GM23338 (cell line): ENCODE measurements at regions not wholly inside any gene's neighbourhood (a gene's known extent, or its start where the extent isn't known, plus 50 kb on each side); places are given as distances from the start of the nearest gene placed in this dataset.

Experiments used
- ATAC-seq: fragments of 200-7000 bp; cut with Tn5 transposase; 3 replicates; pipeline ENCODE4 v1.9.1; 2020
- DNase-seq: peaks from one replicate; pipeline ENCODE4 v3.0.0-alpha.2; 2015; ENCODE audit warnings: low spot score
- H2AFZ ChIP-seq: fragments of 200-600 bp; sonication (generic); 2 replicates; pipeline ENCODE4 v1.8.0; 2016; ENCODE audit warnings: antibody characterized with exemption, mild to moderate bottlenecking, moderate library complexity
- H3F3A ChIP-seq: fragments of 200-600 bp; sonication (generic); replicated peaks from 2 replicates; pipeline ENCODE4 v1.8.0; 2017; ENCODE audit warnings: antibody characterized with exemption, mixed run types, low read depth
- H3K27ac ChIP-seq: fragments of 200-600 bp; sonication (generic); 2 replicates; pipeline ENCODE4 v1.6.1; 2016; ENCODE audit warnings: low read depth
- H3K27me3 ChIP-seq: fragments of 200-600 bp; sonication (generic); 2 replicates; pipeline ENCODE4 v1.8.0; 2016; ENCODE audit warnings: mild to moderate bottlenecking, mixed run types, moderate library complexity; ENCODE audit not compliant: insufficient read depth
- H3K36me3 ChIP-seq: fragments of 200-600 bp; sonication (generic); 2 replicates; pipeline ENCODE4 v1.8.0; 2016; ENCODE audit warnings: mild to moderate bottlenecking; ENCODE audit not compliant: insufficient read depth
- H3K4me1 ChIP-seq: fragments of 200-600 bp; sonication (generic); 2 replicates; pipeline ENCODE4 v1.8.0; 2016; ENCODE audit warnings: mild to moderate bottlenecking, moderate library complexity; ENCODE audit not compliant: insufficient read depth
- H3K4me2 ChIP-seq: fragments of 200-600 bp; sonication (generic); 2 replicates; pipeline ENCODE4 v1.7.1; 2017; ENCODE audit warnings: mixed run types
- H3K4me3 ChIP-seq: fragments of 200-600 bp; sonication (generic); 2 replicates; pipeline ENCODE4 v1.6.1; 2016; ENCODE audit warnings: mixed run types
- H3K79me2 ChIP-seq: fragments of 200-600 bp; sonication (generic); replicated peaks from 2 replicates; pipeline ENCODE4 v1.8.0; 2017; ENCODE audit warnings: mild to moderate bottlenecking; ENCODE audit not compliant: insufficient read depth
- H3K9me2 ChIP-seq: fragments of 200-600 bp; sonication (generic); 2 replicates; pipeline ENCODE4 v1.8.0; 2017; ENCODE audit not compliant: insufficient read depth
- H4K20me1 ChIP-seq: fragments of 200-600 bp; sonication (generic); replicated peaks from 2 replicates; pipeline ENCODE4 v1.8.0; 2017; ENCODE audit warnings: mild to moderate bottlenecking; ENCODE audit not compliant: insufficient read depth
- H3K27ac Mint-ChIP-seq: 2 replicates; pipeline ENCODE4 v1.8.0; 2020; ENCODE audit warnings: inconsistent platforms, mild to moderate bottlenecking, moderate library complexity, mixed read lengths
- H3K27me3 Mint-ChIP-seq: 3 replicates; pipeline ENCODE4 v1.8.0; 2022; ENCODE audit warnings: low read depth, mild to moderate bottlenecking, moderate library complexity, mixed read lengths, inconsistent platforms; ENCODE audit not compliant: insufficient read depth, poor library complexity
- H3K36me3 Mint-ChIP-seq: 3 replicates; pipeline ENCODE4 v1.8.0; 2021; ENCODE audit warnings: low read depth, mild to moderate bottlenecking, inconsistent platforms, moderate library complexity, mixed read lengths
- H3K4me1 Mint-ChIP-seq: 3 replicates; pipeline ENCODE4 v1.8.0; 2020; ENCODE audit warnings: mild to moderate bottlenecking, inconsistent platforms, mixed read lengths
- H3K4me3 Mint-ChIP-seq: 3 replicates; pipeline ENCODE4 v1.8.0; 2021; ENCODE audit warnings: moderate library complexity, mild to moderate bottlenecking, inconsistent platforms, mixed read lengths
- H3K9me3 Mint-ChIP-seq: 3 replicates; pipeline ENCODE4 v1.8.0; 2020; ENCODE audit warnings: moderate library complexity, mild to moderate bottlenecking, inconsistent platforms, mixed read lengths
- CTCF ChIP-seq, 2 experiments: fragments of 200-600 bp in 1 of 2; sonication (generic) in 1 of 2; conservative IDR thresholded peaks; 2 replicates each; pipeline versions ENCODE4 v1.5.1 to v1.6.1; 2016 to 2017; ENCODE audit warnings: antibody characterized with exemption in 2 of 2, low read depth in 2 of 2, mild to moderate bottlenecking in 2 of 2, moderate library complexity in 1 of 2
- EZH2phosphoT487 ChIP-seq: fragments of 200-600 bp; sonication (generic); IDR thresholded peaks from one replicate; pipeline ENCODE4 v1.8.1; 2018; ENCODE audit warnings: antibody characterized with exemption; ENCODE audit not compliant: unreplicated experiment
- NANOG ChIP-seq: IDR thresholded peaks from 2 replicates; pipeline ENCODE4 v1.6.1; 2016; ENCODE audit warnings: antibody characterized with exemption, borderline replicate concordance
- REST ChIP-seq: IDR thresholded peaks from one replicate; pipeline ENCODE4 v1.6.1; 2018; ENCODE audit warnings: antibody characterized with exemption; ENCODE audit not compliant: unreplicated experiment

GRCh38 chr6:24990944-24991809 is 55.4 kb upstream of the RIPOR2 start:
- no peaks in the 10 kb centered on the region for H3K27me3 ChIP-seq
- DNase-seq (no peak), ATAC-seq (no peak)
- Mint-ChIP-seq H3K4me3 (no peak overlapping the region), H3K27ac (no peak overlapping the region), H3K36me3 (peaks cover 52% of the 10 kb centered on the region), H3K9me3 (peaks cover 50% of the 10 kb centered on the region), H3K27me3 (peaks cover 2% of the 10 kb centered on the region), H3K4me1 (peaks cover 5% of the 10 kb centered on the region)
- no peaks in the 10 kb centered on the region for H3K79me2 ChIP-seq
- no peak overlapping the region for H2AFZ ChIP-seq
- 0 out of 2 replicates have a peak, but pooled peaks cover 3% of the 10 kb centered on the region for H3K9me2 ChIP-seq
- no peak overlapping the region for H3K27ac ChIP-seq
- TF ChIP-seq REST (no peak), EZH2phosphoT487 (no peak)
- no peaks in the 10 kb centered on the region for H4K20me1 ChIP-seq
- peaks cover under 1% of the 10 kb centered on the region; the same call in 1 of the 2 replicates for H3K4me1 ChIP-seq
- no peaks in the 10 kb centered on the region for H3K36me3 ChIP-seq
- no peak overlapping the region for H3K4me2 ChIP-seq
- peaks cover 1% of the 10 kb centered on the region; the same call in 1 of the 2 replicates for H3F3A ChIP-seq
- H3K4me3 ChIP-seq, result no peak overlapping the region

- Mint-ChIP-seq H3K36me3 (peaks cover 46% of the 10 kb centered on the region), H3K4me3 (no peak overlapping the region), H3K9me3 (peaks cover 44% of the 10 kb centered on the region), H3K27ac (no peak overlapping the region), H3K27me3 (peaks cover 2% of the 10 kb centered on the region), H3K4me1 (peaks cover 12% of the 10 kb centered on the region)
- DNase-seq (peak; percentile 84), ATAC-seq (peak; percentile 93)
- H3K4me2 ChIP-seq, result no peak overlapping the region
- 0 out of 2 replicates have a peak, but pooled peaks cover 3% of the 10 kb centered on the region for H3K9me2 ChIP-seq
- no peak overlapping the region for H2AFZ ChIP-seq
- H3K79me2 ChIP-seq, result no peaks in the 10 kb centered on the region
- H4K20me1 ChIP-seq, result no peaks in the 10 kb centered on the region
- no peaks in the 10 kb centered on the region for H3K36me3 ChIP-seq
- H3K4me1 ChIP-seq, result peaks cover 7% of the 10 kb centered on the region
- no peaks in the 10 kb centered on the region for H3K27me3 ChIP-seq
- peaks cover 9% of the 10 kb centered on the region; the same call in 1 of the 2 replicates for H3F3A ChIP-seq
- no peak overlapping the region for H3K4me3 ChIP-seq
- no peak overlapping the region for H3K27ac ChIP-seq
- TF ChIP-seq NANOG, result no peak
- TF ChIP-seq CTCF (conservative IDR thresholded peaks at IDR 0.05; ENCODE audit: low read depth in 2 of 2), result peak; percentile 91 to 98
Measured at GRCh38 chr6:24991810-24992467, 56.2 kb upstream of the RIPOR2 start.
